ENCODE measurements at regions not wholly inside any gene's neighbourhood (a gene's known extent, or its start where the extent isn't known, plus 50 kb on each side); places are given as distances from the start of the nearest gene placed in this dataset.

GRCh38 chr16:6861815-6862477 is 470.7 kb upstream of the RBFOX1 start:
- DNase-seq (ENCODE audit: low read depth in 2 of 3, low spot score in 1 of 3), result no peak

- DNase-seq (ENCODE audit: low read depth in 2 of 3, low spot score in 1 of 3), result no peak
Measured at GRCh38 chr16:6861135-6861814, 471.4 kb upstream of the RBFOX1 start.

DNA sequence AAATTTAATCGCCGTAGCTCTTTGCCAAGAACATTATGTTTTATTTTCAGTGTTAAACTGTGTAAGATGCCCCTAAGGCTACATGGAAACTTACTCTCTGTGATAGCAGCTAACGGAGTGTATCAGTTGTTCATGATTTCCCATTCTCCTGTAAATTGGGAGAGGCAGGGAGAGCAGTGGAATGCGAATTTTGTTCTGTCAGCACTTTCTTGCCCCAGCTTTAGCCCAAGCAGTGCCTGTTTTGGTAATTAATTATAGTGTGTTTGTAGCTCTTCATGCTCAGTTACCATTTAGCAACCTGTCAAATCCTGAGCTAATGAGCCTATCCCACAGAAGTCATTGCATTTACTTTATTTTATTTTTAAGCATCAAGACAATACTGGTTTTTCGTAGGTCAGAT is 475.1 kb upstream of the RBFOX1 start:
- DNase-seq (ENCODE audit: low read depth in 2 of 3, low spot score in 1 of 3), result no peak

DNA sequence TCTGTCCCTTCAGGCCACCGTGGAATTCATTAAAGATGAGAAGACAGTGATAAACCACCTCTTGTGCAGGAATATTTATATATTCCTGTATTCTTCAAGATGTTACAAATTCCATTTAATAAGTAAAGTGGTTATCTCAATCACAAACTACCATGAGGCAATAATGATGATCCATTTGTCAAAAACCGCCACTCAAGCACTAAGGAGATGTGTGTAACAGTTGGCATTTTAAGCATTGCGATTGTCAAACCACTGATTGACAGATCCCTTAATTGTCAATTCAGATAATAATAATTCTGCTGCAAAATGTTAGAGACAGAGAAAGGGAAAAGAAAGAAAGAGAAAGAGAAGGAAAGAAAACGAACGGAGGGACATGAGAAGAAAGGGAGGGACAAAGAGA is 476.1 kb upstream of the RBFOX1 start:
- DNase-seq (ENCODE audit: low read depth in 2 of 3, low spot score in 1 of 3), result no peak

DNA sequence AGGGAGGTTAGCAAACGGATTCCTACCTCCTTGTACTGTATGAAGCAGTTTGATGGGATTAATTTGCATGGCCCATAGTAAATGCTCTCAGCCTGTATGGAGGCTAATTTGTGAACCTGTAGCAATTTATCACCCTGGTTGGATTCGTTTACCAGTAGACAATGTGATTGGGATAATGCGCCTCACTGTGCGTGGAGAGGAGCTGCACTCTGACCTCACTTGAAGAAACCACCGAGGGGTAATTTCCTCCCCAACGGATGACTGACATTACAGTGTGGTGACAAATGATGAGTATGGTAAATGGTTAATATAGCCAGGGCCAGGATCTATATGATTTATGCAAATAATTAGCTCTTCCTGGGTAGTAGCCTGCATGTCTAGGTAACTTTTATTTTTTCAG is 479.1 kb upstream of the RBFOX1 start:
- DNase-seq (ENCODE audit: low read depth in 2 of 3, low spot score in 1 of 3), result no peak

GRCh38 chr16:6852643-6853225 is 479.9 kb upstream of the RBFOX1 start:
- no peak for DNase-seq (ENCODE audit: low read depth in 2 of 3, low spot score in 1 of 3)

- DNase-seq (ENCODE audit: low read depth in 2 of 3, low spot score in 1 of 3), result no peak
Measured at GRCh38 chr16:6846452-6846851, 486.2 kb upstream of the RBFOX1 start.

- no peak for DNase-seq (ENCODE audit: low read depth in 2 of 3, low spot score in 1 of 3)
Measured at GRCh38 chr16:6841392-6841791, 491.3 kb upstream of the RBFOX1 start.

DNA sequence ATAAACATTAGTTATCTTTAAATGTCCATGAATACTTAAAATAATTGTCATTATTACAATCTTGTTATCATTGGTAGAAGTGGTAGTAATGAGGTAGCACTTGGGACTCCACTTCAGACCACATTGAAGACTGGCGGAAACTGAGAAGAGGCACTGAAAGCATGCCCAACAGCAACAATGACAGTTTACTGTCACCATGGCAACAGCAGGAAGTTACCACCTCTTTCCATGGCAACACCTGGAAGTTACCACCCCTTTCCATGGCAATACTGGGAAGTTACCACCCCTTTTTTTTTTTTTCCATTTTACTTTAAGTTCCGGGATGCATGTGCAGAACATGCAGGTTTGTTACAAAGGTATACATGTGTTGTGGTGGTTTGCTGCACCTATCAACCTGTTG is 494.9 kb upstream of the RBFOX1 start:
- DNase-seq (ENCODE audit: low read depth in 2 of 3, low spot score in 1 of 3), result no peak

- DNase-seq (ENCODE audit: low read depth in 2 of 3, low spot score in 1 of 3), result no peak
Measured at GRCh38 chr16:6836766-6837165, 495.9 kb upstream of the RBFOX1 start.

GRCh38 chr16:6835941-6836340 is 496.7 kb upstream of the RBFOX1 start:
- no peak for DNase-seq (ENCODE audit: low read depth in 2 of 3, low spot score in 1 of 3)

DNA sequence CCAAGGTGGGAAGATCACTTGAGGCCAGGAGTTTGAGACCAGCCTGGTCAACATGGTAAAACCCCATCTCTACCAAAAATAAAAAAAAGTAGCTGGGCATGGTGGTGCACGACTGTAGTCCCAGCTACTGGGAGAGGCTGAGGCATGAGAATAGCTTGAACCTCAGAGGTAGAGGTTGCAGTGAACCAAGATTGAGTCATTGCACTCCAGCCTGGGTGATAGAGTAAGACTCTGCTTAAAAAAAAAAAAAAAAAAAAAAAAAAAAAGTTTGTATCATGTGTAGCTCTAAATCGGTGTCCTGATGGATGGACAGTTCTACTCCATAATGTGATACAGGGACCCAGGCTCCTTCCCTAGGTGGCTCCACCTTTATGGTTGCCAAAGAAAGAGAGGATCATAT is 497.1 kb upstream of the RBFOX1 start:
- DNase-seq (ENCODE audit: low read depth in 2 of 3, low spot score in 1 of 3), result no peak

GRCh38 chr16:6828690-6829089 is 504.0 kb upstream of the RBFOX1 start:
- DNase-seq (ENCODE audit: low read depth in 2 of 3, low spot score in 1 of 3), result no peak

- no peak for DNase-seq (ENCODE audit: low read depth in 2 of 3, low spot score in 1 of 3)
Measured at GRCh38 chr16:6827931-6828330, 504.7 kb upstream of the RBFOX1 start.

- no peak for DNase-seq (ENCODE audit: low read depth in 2 of 3, low spot score in 1 of 3)
Measured at GRCh38 chr16:6827267-6827666, 505.4 kb upstream of the RBFOX1 start.

GRCh38 chr16:6822041-6822440 is 510.6 kb upstream of the RBFOX1 start:
- DNase-seq (ENCODE audit: low read depth in 2 of 3, low spot score in 1 of 3), result no peak

GRCh38 chr16:6804461-6804860 is 528.2 kb upstream of the RBFOX1 start:
- no peak for DNase-seq (ENCODE audit: low read depth in 2 of 3, low spot score in 1 of 3)

GRCh38 chr16:6803176-6803575 is 529.5 kb upstream of the RBFOX1 start:
- no peak for DNase-seq (ENCODE audit: low read depth in 2 of 3, low spot score in 1 of 3)

GRCh38 chr16:6797223-6797622 is 535.4 kb upstream of the RBFOX1 start:
- no peak for DNase-seq (ENCODE audit: low read depth in 2 of 3, low spot score in 1 of 3)

DNA sequence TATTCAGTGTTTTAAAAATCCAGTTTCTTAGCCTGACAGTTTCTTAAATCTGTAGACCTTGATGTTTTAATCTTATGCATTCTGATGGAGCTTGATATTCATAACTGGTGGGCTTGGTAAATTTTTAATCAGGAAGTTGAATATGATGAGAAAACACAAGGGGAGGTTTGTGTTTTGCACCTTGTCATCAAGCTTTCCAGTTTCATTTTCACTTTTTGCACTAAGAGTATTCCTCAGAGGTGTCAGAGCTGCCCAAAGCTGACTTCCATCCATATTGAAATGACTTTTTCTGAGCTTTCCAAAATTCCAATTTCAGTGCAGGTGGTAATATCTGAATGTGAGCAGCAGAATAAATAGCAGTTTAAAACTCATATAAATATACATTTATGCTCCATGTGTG is 555.0 kb upstream of the RBFOX1 start:
- no peak for DNase-seq (ENCODE audit: low read depth in 2 of 3, low spot score in 1 of 3)

DNA sequence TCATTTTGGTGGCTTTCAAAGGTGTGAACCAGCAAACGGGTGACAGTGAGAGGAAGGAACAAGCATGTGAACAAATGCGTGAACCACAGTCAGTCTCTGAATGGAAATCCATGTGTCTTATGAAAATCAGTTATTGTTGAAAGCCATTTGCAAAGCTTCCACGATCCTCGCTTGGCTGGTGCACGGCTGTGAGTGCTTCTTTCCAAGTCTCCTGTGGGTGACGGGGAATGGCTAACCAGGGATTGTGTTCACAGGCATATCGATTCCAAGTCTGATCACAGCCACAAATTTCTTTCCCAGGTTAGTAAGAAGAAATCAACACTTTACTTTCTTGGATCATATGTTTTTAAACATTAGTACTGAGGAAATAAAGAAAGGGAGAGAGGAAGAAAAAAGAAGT is 556.9 kb upstream of the RBFOX1 start:
- no peak for DNase-seq (ENCODE audit: low read depth in 2 of 3, low spot score in 1 of 3)

- no peak for DNase-seq (ENCODE audit: low read depth in 2 of 3, low spot score in 1 of 3)
Measured at GRCh38 chr16:6771956-6772355, 560.7 kb upstream of the RBFOX1 start.

DNA sequence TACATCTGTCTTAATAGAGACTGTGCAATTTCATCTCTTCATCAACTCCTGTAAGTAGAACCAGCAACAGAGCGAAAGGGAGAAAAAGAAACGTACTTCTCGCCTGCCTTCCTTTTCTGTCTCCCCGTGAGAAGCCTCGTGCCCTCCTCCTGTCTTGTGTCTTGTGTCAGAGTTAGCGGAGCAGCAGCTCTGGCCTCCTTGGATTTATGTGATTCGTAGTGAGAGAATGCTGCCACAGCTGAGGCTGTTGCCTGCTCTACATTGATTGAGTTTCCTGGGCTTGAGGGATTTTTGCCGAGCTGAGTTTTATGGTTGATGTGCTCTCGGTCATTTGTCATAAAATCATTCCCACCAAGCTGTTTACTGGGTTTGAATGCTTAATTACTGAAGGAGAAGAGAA is 579.1 kb upstream of the RBFOX1 start:
- no peak for DNase-seq (ENCODE audit: low read depth in 2 of 3, low spot score in 1 of 3)
